ENCODE measurements at regions not wholly inside any gene's neighbourhood (a gene's known extent, or its start where the extent isn't known, plus 50 kb on each side); places are given as distances from the start of the nearest gene placed in this dataset.

- DNase-seq, result no peak
Measured at GRCh38 chr15:98025237-98025636, 64.7 kb downstream of the ARRDC4 start.

- no peak for DNase-seq
Measured at GRCh38 chr15:98034731-98035130, 74.2 kb downstream of the ARRDC4 start.

DNA sequence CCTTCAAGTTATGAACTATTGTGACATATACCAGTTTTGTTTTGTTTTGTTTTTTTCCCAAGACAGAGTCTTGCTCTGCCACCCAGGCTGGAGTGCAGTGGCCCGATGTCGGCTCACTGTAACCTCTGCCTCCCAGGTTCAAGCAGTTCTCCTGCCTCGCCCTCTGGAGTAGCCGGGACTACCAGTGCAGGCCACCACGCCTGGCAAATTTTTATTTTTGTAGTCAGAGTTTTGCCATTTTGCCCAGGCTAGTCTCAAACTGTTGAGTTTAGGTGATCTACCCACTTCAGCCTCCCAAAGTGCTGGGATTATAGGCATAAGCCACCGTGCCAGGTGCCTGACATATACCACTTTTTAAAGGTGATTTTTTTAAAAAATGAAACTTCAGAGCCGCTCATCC is 74.6 kb downstream of the ARRDC4 start:
- no peak for DNase-seq

DNA sequence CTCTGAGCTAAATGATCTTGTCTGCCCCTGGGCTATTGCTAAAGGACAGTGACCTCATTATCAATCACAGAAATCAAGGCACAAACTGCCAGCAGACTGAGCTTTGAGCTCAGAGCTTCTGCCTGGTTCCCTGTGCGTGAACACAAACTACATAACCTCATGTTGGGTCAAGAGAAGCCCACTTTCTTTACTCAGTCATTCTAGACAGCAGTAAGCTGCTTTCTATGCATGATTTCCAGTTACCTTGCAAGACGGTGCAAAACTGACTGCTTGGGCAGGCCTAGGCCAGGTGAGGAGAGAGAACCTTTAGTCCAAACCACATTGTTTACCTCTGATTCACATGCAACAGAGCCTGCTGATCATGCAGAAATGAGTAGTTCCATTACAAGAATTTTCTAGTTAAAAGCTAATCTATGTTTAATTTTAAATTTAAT is 75.1 kb downstream of the ARRDC4 start:
- no peak for DNase-seq

- no peak for DNase-seq
Measured at GRCh38 chr15:98039596-98039995, 79.1 kb downstream of the ARRDC4 start.

- no peak for DNase-seq
Measured at GRCh38 chr15:98040146-98040545, 79.6 kb downstream of the ARRDC4 start.

DNA sequence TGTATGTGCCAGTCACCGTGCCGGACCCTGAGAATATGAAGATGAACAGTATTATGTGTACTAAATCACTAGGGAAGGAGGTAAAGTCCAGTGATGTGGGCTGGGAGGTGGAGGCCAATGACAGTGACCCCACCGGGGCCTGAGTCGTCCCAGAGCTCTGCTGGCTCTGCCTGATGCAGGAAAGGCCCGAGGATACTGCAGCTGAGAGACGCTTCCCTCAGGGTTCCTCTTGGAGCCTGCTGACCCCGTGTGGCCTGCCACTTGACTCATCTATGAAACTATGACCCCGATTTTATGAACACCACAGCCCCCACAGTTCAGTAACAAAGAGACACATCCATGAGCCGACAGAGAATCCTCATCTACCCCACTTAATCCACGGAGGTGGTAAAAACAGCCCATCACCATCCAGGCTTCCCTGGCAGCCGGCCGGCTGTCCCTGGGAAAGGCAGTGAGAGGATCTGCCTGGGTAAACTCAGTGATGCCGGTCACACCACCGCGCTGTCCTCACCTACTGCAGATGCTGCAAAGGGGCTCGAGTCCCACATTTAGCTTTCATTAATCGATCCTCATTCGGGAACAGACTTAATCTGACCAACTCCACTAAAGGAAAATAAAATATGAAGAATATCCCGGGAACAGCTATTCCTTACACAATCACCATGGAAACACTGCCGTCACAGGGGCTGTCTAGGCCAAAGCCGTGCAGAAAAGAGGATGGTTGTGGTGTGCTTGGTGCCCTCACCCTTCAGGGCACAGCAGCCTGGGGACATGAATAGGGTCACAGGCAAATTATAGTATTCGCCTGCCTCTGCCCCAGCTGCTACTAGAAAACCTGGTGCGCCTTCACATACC is 82.9 kb downstream of the ARRDC4 start:
- no peak for DNase-seq

DNA sequence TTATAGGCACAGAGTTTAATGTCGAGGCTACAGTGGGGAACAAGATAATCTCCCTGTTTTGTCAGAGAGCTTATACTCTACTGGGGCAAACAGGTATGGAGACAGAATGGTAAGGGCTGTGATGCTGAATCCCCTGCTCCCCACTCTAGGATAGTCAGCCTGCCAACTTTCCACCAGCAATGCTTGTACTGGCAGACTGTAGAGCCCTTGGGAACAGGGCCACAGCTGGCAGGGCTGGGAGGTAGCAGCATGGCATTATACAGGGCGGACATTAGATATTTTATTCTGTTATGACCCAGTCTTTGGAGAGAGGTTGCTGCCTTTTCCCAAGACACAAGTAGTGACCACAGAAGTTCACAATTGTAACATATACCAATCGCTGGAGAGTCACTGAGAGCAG is 91.2 kb downstream of the ARRDC4 start:
- DNase-seq, result no peak

- DNase-seq, result no peak
Measured at GRCh38 chr15:98057453-98057852, 97.0 kb downstream of the ARRDC4 start.

DNA sequence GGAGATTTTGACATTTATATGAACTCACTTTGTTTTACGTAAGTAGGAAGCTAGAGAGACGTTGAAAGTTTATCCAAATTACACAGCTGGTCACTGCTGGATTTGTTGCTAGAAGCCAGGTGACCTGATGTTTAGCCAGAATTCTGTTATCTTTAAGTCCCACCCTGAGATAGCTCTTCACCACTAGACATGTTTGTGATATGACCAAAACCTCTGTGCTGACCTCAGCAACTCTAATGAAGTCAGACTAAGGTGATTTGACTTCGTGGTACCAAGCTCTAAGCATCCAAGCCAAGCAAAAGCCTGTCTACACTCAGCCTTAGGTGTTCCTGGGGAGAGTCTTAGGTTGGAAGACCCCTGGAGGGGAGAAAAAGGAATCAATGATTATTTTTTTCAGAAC is 102.4 kb downstream of the ARRDC4 start:
- no peak for DNase-seq

- DNase-seq, result no peak
Measured at GRCh38 chr15:98063315-98063714, 102.8 kb downstream of the ARRDC4 start.

- no peak for DNase-seq
Measured at GRCh38 chr15:98063871-98064270, 103.4 kb downstream of the ARRDC4 start.

DNA sequence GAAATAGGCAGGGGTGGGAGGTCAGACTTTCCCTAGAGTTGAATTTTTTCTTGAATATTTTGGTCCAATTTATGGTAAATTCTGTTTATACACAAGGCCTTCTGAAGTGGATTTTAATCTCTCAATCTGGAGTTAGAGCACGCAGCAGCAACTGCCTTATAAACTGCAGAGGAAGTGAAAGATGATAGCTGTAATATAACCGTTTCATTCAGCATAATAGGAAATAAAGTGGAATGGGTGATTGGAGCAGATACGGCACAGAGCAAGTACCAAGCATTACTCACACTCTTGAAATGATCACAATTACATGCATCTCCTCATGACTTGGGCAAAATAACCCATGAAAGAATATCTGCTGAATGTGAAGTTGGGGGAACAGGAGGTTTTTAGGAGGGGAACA is 106.8 kb downstream of the ARRDC4 start:
- DNase-seq, result no peak

DNA sequence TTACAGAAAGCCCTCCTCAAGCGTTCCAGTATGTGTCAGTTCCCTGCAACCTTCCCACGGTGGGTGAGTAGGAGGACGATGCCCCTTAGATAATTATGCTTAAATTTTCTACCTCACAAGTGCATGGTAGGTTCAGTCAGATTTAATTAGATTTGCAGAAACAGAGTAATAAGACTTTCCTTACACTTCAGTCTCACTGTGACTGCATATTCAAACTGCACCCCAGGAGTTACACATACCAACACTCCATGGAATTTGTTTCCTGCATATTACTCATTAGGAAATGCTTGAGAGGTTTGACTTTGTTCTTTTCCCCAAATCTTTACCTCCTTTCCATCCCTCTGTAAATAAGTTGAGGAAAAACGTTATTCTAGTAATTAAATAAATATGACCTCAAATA is 108.8 kb downstream of the ARRDC4 start:
- no peak for DNase-seq

- DNase-seq, result no peak
Measured at GRCh38 chr15:98070137-98070536, 109.6 kb downstream of the ARRDC4 start.

- DNase-seq, result no peak
Measured at GRCh38 chr15:98071786-98072185, 111.3 kb downstream of the ARRDC4 start.

GRCh38 chr15:98075441-98075840 is 114.9 kb downstream of the ARRDC4 start:
- DNase-seq, result no peak

DNA sequence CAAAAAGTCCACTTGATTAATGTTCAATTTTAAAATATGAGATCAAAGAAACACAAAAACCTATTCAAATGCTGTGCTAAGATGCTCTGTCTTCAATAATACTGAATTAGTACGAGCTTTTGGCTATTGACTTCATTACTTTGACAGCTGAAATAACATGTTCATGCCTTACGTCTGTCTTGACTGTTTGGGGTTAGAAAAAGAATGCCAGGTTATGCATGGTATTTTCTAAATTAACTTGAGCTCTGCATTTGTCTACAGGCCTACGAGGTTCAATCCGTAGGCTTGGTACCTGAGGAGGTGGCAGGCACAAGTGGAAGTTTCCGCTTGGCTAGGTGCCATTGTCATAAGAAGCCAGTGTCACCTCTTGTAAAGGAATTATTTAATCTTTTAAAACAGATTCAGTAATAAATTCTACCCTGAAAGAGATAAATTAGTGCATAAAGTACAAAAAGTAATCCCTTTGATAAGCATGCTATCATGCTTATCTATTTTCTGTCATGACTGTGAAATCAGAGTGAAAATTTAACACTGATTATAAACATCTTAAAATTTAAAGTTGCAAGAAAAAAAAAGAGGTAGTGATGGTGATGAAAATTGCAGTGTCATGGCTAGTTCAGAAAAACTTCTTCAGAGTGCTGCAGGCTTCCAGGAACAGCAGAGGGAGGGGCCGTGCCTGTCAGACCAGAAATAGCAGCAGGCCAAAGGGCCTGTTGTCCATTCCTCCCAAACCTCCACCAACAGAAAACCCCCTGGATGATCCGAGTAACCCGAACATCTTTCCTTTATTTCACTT is 115.7 kb downstream of the ARRDC4 start:
- no peak for DNase-seq

GRCh38 chr15:98077186-98077585 is 116.7 kb downstream of the ARRDC4 start:
- DNase-seq, result no peak

DNA sequence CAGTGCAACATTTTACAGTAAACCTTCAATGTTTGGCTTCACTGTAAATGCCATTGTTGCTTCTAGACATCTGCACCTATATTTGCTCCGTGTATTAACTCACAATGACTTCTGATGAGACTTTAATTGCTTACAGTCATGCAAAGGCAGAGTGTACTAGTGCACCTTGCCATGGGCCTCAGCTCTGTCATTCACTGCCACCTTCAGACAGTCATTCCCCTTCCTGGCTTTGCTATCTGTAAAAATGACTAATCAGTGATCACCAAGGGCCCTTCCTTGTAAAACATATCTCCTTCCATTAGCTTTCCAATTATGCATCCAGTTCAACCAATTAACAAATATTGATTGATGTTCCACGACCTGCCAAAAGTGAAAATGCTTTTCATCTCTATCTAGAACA is 120.3 kb downstream of the ARRDC4 start:
- DNase-seq, result no peak

GRCh38 chr15:98083203-98083910 is 122.9 kb downstream of the ARRDC4 start:
- DNase-seq, result no peak

DNA sequence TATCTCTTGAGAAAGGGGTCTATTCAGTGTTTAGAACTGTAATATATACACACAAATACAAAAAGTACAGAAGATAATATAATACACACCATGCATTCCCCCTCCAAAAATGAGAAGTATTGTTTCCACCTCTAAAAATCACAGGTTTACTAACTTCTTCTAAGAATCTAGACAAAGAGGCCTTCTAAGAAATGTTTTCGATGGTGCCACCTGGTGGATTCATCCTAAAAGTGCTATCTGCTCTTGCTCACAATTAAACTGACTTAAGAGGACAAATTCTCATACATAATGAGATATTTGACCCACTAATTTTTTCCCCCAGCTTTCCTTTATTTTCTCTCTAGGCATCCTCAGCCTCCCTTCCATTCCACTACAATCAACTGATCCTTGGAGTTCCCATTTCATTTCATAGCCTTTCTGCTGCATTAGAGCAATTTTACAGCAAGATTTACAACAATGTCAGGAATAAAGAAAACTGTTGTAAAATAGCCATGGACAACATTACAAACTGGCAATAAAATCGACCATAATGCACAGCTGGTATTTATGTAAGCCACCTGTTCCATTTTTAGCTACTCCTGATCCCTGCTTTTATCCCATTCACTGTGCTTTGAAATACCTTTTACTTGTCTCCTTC is 124.6 kb downstream of the ARRDC4 start:
- no peak for DNase-seq

Measured in activated naive CD4-positive, alpha-beta T cell treated with Interleukin-2 at 50 U/mL for 16 hours (primary cell).